K562 (cell line): ENCODE measurements at regions not wholly inside any gene's neighbourhood (a gene's known extent, or its start where the extent isn't known, plus 50 kb on each side); places are given as distances from the start of the nearest gene placed in this dataset.

Experiments used
- EWSR1 ChIP-seq: fragments of 450-650 bp; IDR thresholded peaks from 2 replicates; pipeline ENCODE4 v1.6.1; 2018; ENCODE audit warnings: borderline replicate concordance, mild to moderate bottlenecking, low read depth, moderate library complexity; ENCODE audit not compliant: partially characterized antibody
- IFI16 ChIP-seq: fragments of 250-450 bp; sonication (Bioruptor Pico); IDR thresholded peaks from 2 replicates; pipeline ENCODE4 v2.1.2; 2022; ENCODE audit warnings: mild to moderate bottlenecking, inconsistent platforms
- ZSCAN29 ChIP-seq: fragments of 450-650 bp; IDR thresholded peaks from 2 replicates; pipeline ENCODE4 v1.6.1; 2017
- TF ChIP-seq, protein P1 (sequence below): fragments of 250-450 bp; sonication (Bioruptor Pico); IDR thresholded peaks from 2 replicates; pipeline ENCODE4 v1.4.0; 2020; ENCODE audit warnings: mild to moderate bottlenecking, moderate library complexity, borderline replicate concordance
- TF ChIP-seq, protein P2 (sequence below): fragments of 250-450 bp; sonication (Bioruptor Pico); IDR thresholded peaks from 2 replicates; pipeline ENCODE4 v1.4.0; 2020
- TF ChIP-seq, protein P3 (sequence below): sonication (generic); formaldehyde crosslinking; IDR thresholded peaks from 2 replicates; pipeline ENCODE4 v1.8.0; 2022; ENCODE audit warnings: missing genetic modification reagents, mild to moderate bottlenecking, borderline replicate concordance

DNA sequence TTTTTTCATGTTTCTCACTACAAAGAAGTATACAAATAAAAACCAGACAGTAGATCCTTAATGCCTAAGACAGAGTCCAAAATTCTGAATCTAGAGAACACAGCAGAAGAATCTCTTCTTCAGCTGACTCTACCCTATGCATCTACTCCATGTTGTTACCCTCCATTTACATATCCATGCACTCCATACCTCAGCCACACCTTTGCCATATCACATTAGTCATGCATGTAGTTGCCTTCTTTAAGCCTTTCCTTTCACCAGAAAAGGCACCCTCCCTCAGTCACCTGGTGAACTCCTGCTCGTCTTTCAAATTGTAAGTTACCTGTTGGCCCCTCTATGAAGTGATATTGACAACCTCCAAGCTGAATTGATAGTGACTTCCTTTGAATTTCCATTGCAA is 271.2 kb upstream of the FAR2 start (continued):
- TF ChIP-seq, protein P1, sequence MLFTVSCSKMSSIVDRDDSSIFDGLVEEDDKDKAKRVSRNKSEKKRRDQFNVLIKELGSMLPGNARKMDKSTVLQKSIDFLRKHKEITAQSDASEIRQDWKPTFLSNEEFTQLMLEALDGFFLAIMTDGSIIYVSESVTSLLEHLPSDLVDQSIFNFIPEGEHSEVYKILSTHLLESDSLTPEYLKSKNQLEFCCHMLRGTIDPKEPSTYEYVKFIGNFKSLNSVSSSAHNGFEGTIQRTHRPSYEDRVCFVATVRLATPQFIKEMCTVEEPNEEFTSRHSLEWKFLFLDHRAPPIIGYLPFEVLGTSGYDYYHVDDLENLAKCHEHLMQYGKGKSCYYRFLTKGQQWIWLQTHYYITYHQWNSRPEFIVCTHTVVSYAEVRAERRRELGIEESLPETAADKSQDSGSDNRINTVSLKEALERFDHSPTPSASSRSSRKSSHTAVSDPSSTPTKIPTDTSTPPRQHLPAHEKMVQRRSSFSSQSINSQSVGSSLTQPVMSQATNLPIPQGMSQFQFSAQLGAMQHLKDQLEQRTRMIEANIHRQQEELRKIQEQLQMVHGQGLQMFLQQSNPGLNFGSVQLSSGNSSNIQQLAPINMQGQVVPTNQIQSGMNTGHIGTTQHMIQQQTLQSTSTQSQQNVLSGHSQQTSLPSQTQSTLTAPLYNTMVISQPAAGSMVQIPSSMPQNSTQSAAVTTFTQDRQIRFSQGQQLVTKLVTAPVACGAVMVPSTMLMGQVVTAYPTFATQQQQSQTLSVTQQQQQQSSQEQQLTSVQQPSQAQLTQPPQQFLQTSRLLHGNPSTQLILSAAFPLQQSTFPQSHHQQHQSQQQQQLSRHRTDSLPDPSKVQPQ: no peak
- TF ChIP-seq, protein P2, sequence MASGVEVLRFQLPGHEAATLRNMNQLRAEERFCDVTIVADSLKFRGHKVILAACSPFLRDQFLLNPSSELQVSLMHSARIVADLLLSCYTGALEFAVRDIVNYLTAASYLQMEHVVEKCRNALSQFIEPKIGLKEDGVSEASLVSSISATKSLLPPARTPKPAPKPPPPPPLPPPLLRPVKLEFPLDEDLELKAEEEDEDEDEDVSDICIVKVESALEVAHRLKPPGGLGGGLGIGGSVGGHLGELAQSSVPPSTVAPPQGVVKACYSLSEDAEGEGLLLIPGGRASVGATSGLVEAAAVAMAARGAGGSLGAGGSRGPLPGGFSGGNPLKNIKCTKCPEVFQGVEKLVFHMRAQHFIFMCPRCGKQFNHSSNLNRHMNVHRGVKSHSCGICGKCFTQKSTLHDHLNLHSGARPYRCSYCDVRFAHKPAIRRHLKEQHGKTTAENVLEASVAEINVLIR (CRISPR knock-in tag): no peak
- TF ChIP-seq IFI16 (CRISPR knock-in tag) (no peak), EWSR1 (no peak), ZSCAN29 (no peak)
- TF ChIP-seq, protein P3, sequence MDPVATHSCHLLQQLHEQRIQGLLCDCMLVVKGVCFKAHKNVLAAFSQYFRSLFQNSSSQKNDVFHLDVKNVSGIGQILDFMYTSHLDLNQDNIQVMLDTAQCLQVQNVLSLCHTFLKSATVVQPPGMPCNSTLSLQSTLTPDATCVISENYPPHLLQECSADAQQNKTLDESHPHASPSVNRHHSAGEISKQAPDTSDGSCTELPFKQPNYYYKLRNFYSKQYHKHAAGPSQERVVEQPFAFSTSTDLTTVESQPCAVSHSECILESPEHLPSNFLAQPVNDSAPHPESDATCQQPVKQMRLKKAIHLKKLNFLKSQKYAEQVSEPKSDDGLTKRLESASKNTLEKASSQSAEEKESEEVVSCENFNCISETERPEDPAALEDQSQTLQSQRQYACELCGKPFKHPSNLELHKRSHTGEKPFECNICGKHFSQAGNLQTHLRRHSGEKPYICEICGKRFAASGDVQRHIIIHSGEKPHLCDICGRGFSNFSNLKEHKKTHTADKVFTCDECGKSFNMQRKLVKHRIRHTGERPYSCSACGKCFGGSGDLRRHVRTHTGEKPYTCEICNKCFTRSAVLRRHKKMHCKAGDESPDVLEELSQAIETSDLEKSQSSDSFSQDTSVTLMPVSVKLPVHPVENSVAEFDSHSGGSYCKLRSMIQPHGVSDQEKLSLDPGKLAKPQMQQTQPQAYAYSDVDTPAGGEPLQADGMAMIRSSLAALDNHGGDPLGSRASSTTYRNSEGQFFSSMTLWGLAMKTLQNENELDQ (CRISPR knock-in tag): no peak
